ENCODE measurements at regions not wholly inside any gene's neighbourhood (a gene's known extent, or its start where the extent isn't known, plus 50 kb on each side); places are given as distances from the start of the nearest gene placed in this dataset.

- no peak for DNase-seq (ENCODE audit: low read depth, low spot score)
- H3K9me3 ChIP-seq (ENCODE audit: control insufficient read depth, insufficient read depth, low read length) = no peaks in the 10 kb centered on the region
- no peaks in the 10 kb centered on the region for H3K27me3 ChIP-seq (ENCODE audit: control insufficient read depth, insufficient read depth, low read length)
- no peak overlapping the region for H3K27ac ChIP-seq (ENCODE audit: low read length)
- H3K4me3 ChIP-seq (ENCODE audit: low read length) = no peak overlapping the region
- H3K36me3 ChIP-seq (ENCODE audit: control insufficient read depth, insufficient read depth, low read length) = no peaks in the 10 kb centered on the region
- no CpG with 5 or more reads among the region's 7 CpGs for WGBS (ENCODE audit: insufficient coverage, insufficient read length)
- no peaks in the 10 kb centered on the region for H3K4me1 ChIP-seq (ENCODE audit: control insufficient read depth, insufficient read depth, low read length)
Measured at GRCh38 chr5:109989161-109989560, 299.4 kb downstream of the MAN2A1 start.

GRCh38 chr5:109989994-109990722 is 300.4 kb downstream of the MAN2A1 start:
- no peak overlapping the region for H3K27ac ChIP-seq (ENCODE audit: low read length)
- 100% methylated on average over 1 of the region's 4 CpGs for WGBS (ENCODE audit: insufficient coverage, insufficient read length)
- no peak overlapping the region for H3K4me3 ChIP-seq (ENCODE audit: low read length)
- H3K4me1 ChIP-seq (ENCODE audit: control insufficient read depth, insufficient read depth, low read length) = no peaks in the 10 kb centered on the region
- no peaks in the 10 kb centered on the region for H3K36me3 ChIP-seq (ENCODE audit: control insufficient read depth, insufficient read depth, low read length)
- H3K27me3 ChIP-seq (ENCODE audit: control insufficient read depth, insufficient read depth, low read length) = no peaks in the 10 kb centered on the region
- no peaks in the 10 kb centered on the region for H3K9me3 ChIP-seq (ENCODE audit: control insufficient read depth, insufficient read depth, low read length)
- DNase-seq (ENCODE audit: low read depth, low spot score) = no peak

- no peaks in the 10 kb centered on the region for H3K9me3 ChIP-seq (ENCODE audit: control insufficient read depth, insufficient read depth, low read length)
- H3K4me1 ChIP-seq (ENCODE audit: control insufficient read depth, insufficient read depth, low read length) = no peaks in the 10 kb centered on the region
- no peaks in the 10 kb centered on the region for H3K36me3 ChIP-seq (ENCODE audit: control insufficient read depth, insufficient read depth, low read length)
- no peak for DNase-seq (ENCODE audit: low read depth, low spot score)
- no CpG with 5 or more reads among the region's 2 CpGs for WGBS (ENCODE audit: insufficient coverage, insufficient read length)
- no peak overlapping the region for H3K27ac ChIP-seq (ENCODE audit: low read length)
- H3K27me3 ChIP-seq (ENCODE audit: control insufficient read depth, insufficient read depth, low read length) = no peaks in the 10 kb centered on the region
- no peak overlapping the region for H3K4me3 ChIP-seq (ENCODE audit: low read length)
Measured at GRCh38 chr5:109990723-109991359, 301.1 kb downstream of the MAN2A1 start.

GRCh38 chr5:109992264-109992915 is 302.7 kb downstream of the MAN2A1 start:
- Histone ChIP-seq H3K27me3 (ENCODE audit: control insufficient read depth, insufficient read depth, low read length) (no peaks in the 10 kb centered on the region), H3K36me3 (ENCODE audit: control insufficient read depth, insufficient read depth, low read length) (no peaks in the 10 kb centered on the region), H3K4me1 (ENCODE audit: control insufficient read depth, insufficient read depth, low read length) (no peaks in the 10 kb centered on the region), H3K9me3 (ENCODE audit: control insufficient read depth, insufficient read depth, low read length) (no peaks in the 10 kb centered on the region), H3K27ac (ENCODE audit: low read length) (no peak overlapping the region), H3K4me3 (ENCODE audit: low read length) (no peak overlapping the region)
- WGBS (ENCODE audit: insufficient coverage, insufficient read length) = no CpG with 5 or more reads among the region's 9 CpGs
- DNase-seq (ENCODE audit: low read depth, low spot score) = no peak

- DNase-seq (ENCODE audit: low read depth, low spot score) = no peak
- no peaks in the 10 kb centered on the region for H3K9me3 ChIP-seq (ENCODE audit: control insufficient read depth, insufficient read depth, low read length)
- no peaks in the 10 kb centered on the region for H3K27me3 ChIP-seq (ENCODE audit: control insufficient read depth, insufficient read depth, low read length)
- H3K4me3 ChIP-seq (ENCODE audit: low read length) = no peak overlapping the region
- no CpG with 5 or more reads among the region's 2 CpGs for WGBS (ENCODE audit: insufficient coverage, insufficient read length)
- no peaks in the 10 kb centered on the region for H3K4me1 ChIP-seq (ENCODE audit: control insufficient read depth, insufficient read depth, low read length)
- H3K27ac ChIP-seq (ENCODE audit: low read length) = no peak overlapping the region
- no peaks in the 10 kb centered on the region for H3K36me3 ChIP-seq (ENCODE audit: control insufficient read depth, insufficient read depth, low read length)
Measured at GRCh38 chr5:109994135-109994534, 304.4 kb downstream of the MAN2A1 start.

- no peak for DNase-seq (ENCODE audit: low read depth, low spot score)
- no CpG with 5 or more reads among the region's 2 CpGs for WGBS (ENCODE audit: insufficient coverage, insufficient read length)
- peaks cover 2% of the 10 kb centered on the region for H3K4me1 ChIP-seq (ENCODE audit: control insufficient read depth, insufficient read depth, low read length)
- H3K27ac ChIP-seq (ENCODE audit: low read length) = no peak overlapping the region
- no peaks in the 10 kb centered on the region for H3K36me3 ChIP-seq (ENCODE audit: control insufficient read depth, insufficient read depth, low read length)
- no peaks in the 10 kb centered on the region for H3K27me3 ChIP-seq (ENCODE audit: control insufficient read depth, insufficient read depth, low read length)
- H3K4me3 ChIP-seq (ENCODE audit: low read length) = no peak overlapping the region
- no peaks in the 10 kb centered on the region for H3K9me3 ChIP-seq (ENCODE audit: control insufficient read depth, insufficient read depth, low read length)
Measured at GRCh38 chr5:109996246-109996645, 306.5 kb downstream of the MAN2A1 start.

- Histone ChIP-seq H3K4me1 (ENCODE audit: control insufficient read depth, insufficient read depth, low read length) (peaks cover 2% of the 10 kb centered on the region), H3K36me3 (ENCODE audit: control insufficient read depth, insufficient read depth, low read length) (no peaks in the 10 kb centered on the region), H3K4me3 (ENCODE audit: low read length) (no peak overlapping the region), H3K27me3 (ENCODE audit: control insufficient read depth, insufficient read depth, low read length) (no peaks in the 10 kb centered on the region), H3K27ac (ENCODE audit: low read length) (no peak overlapping the region), H3K9me3 (ENCODE audit: control insufficient read depth, insufficient read depth, low read length) (no peaks in the 10 kb centered on the region)
- no CpG with 5 or more reads among the region's 3 CpGs for WGBS (ENCODE audit: insufficient coverage, insufficient read length)
- no peak for DNase-seq (ENCODE audit: low read depth, low spot score)
Measured at GRCh38 chr5:109997161-109997560, 307.4 kb downstream of the MAN2A1 start.

- Histone ChIP-seq H3K9me3 (ENCODE audit: control insufficient read depth, insufficient read depth, low read length) (no peaks in the 10 kb centered on the region), H3K4me1 (ENCODE audit: control insufficient read depth, insufficient read depth, low read length) (peaks cover 2% of the 10 kb centered on the region), H3K27me3 (ENCODE audit: control insufficient read depth, insufficient read depth, low read length) (no peaks in the 10 kb centered on the region), H3K36me3 (ENCODE audit: control insufficient read depth, insufficient read depth, low read length) (no peaks in the 10 kb centered on the region), H3K4me3 (ENCODE audit: low read length) (no peak overlapping the region), H3K27ac (ENCODE audit: low read length) (no peak overlapping the region)
- no peak for DNase-seq (ENCODE audit: low read depth, low spot score)
Measured at GRCh38 chr5:109998208-109998607, 308.5 kb downstream of the MAN2A1 start.

GRCh38 chr5:109998726-109999125 is 309.0 kb downstream of the MAN2A1 start:
- H3K4me3 ChIP-seq (ENCODE audit: low read length) = no peak overlapping the region
- no CpG with 5 or more reads among the region's 2 CpGs for WGBS (ENCODE audit: insufficient coverage, insufficient read length)
- no peaks in the 10 kb centered on the region for H3K9me3 ChIP-seq (ENCODE audit: control insufficient read depth, insufficient read depth, low read length)
- H3K27me3 ChIP-seq (ENCODE audit: control insufficient read depth, insufficient read depth, low read length) = no peaks in the 10 kb centered on the region; the same call in 1 of the 2 replicates
- H3K4me1 ChIP-seq (ENCODE audit: control insufficient read depth, insufficient read depth, low read length) = peaks cover 2% of the 10 kb centered on the region
- DNase-seq (ENCODE audit: low read depth, low spot score) = no peak
- no peaks in the 10 kb centered on the region for H3K36me3 ChIP-seq (ENCODE audit: control insufficient read depth, insufficient read depth, low read length)
- H3K27ac ChIP-seq (ENCODE audit: low read length) = no peak overlapping the region

- H3K4me1 ChIP-seq (ENCODE audit: control insufficient read depth, insufficient read depth, low read length) = peaks cover 2% of the 10 kb centered on the region
- no peak overlapping the region for H3K27ac ChIP-seq (ENCODE audit: low read length)
- H3K36me3 ChIP-seq (ENCODE audit: control insufficient read depth, insufficient read depth, low read length) = no peaks in the 10 kb centered on the region
- no peaks in the 10 kb centered on the region; the same call in 1 of the 2 replicates for H3K27me3 ChIP-seq (ENCODE audit: control insufficient read depth, insufficient read depth, low read length)
- no peak overlapping the region for H3K4me3 ChIP-seq (ENCODE audit: low read length)
- H3K9me3 ChIP-seq (ENCODE audit: control insufficient read depth, insufficient read depth, low read length) = no peaks in the 10 kb centered on the region
- DNase-seq (ENCODE audit: low read depth, low spot score) = no peak
- no CpG with 5 or more reads among the region's 1 CpG for WGBS (ENCODE audit: insufficient coverage, insufficient read length)
Measured at GRCh38 chr5:110001648-110002047, 311.9 kb downstream of the MAN2A1 start.
